ENCODE measurements at regions not wholly inside any gene's neighbourhood (a gene's known extent, or its start where the extent isn't known, plus 50 kb on each side); places are given as distances from the start of the nearest gene placed in this dataset.

DNA sequence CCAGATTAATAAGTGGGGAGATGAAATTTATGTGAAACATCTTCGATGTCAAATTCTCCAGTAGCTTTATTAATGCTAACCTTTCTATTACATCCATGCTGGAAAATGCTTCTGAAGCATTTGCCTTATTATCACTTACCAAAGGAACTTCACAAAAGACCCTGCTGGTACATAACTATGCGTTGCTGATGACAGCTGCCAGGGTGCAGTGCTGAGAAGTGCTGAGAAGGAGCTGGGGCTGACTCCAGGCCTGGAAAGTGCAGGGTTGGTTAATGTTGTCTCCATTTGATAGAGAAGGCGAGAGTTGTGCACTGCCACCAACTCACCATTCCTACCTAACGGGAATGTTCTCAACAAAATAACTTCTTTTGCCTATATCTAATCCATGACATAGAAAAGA is 736.0 kb upstream of the NR2F2 start:
- DNase-seq: no peak

DNA sequence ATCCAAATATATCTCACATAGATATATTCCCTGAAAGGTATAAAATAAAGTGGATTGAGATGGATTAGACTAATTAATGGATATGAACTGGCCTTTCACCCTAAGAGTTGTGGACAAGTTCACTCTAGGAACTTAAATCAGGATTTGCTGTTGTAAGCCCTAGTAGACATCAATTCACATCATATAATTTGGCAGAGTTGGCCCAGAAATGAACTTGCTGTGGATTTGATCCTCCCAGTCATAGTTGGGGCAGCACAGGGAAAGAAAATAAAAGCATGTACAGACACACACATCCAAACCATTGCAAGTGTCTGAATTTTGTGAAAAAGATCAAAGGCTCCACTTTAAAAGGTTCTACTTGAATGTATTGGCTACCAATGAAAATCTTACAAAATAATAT is 734.7 kb upstream of the NR2F2 start:
- DNase-seq: no peak

DNA sequence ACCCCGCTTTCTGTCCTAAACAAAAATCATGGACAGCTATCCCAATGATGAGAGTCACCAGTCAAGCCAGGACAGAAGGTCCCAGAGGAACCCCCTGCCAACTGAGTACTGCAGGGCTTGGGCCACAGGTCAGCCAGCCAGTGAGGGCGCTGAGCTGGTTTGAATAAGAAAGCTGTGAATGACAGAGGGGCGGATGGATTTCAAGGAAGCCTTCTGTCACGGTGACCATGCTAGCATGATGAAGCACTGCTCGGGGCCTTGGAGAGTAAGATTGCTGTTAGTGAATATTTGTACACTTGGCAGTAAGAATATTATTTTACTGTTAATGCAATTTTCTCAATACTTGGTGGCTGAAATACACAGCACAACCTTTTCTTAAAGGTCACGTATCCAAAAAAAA is 734.0 kb upstream of the NR2F2 start:
- DNase-seq: no peak

DNA sequence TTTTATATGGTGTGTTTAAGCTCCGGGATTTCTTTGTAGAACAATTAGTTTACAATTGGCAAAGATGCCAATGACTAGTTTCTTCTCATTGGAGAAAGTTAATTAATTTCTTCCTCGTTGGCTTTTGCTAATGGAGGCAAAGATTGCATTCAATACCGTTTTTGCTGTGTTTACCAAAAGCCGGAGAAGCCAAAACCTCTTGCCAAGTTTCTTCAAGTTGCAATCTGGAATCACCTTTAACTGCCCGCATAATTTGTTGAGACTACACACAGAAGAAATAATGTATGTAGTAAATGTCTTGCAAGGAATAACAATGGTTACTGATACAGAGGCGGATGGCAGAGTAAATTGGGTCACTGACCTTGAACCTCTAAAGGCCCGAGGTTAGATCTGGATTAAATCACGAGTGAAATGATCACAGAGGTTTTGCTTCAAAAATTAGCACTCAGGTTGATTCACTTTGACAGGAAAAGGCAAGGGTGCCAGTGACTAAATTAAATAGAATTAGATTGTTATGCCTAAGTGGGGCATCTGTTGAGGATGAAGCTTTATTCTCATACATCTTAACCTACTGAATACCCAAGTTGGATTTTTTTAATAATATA is 732.1 kb upstream of the NR2F2 start:
- DNase-seq: no peak

DNA sequence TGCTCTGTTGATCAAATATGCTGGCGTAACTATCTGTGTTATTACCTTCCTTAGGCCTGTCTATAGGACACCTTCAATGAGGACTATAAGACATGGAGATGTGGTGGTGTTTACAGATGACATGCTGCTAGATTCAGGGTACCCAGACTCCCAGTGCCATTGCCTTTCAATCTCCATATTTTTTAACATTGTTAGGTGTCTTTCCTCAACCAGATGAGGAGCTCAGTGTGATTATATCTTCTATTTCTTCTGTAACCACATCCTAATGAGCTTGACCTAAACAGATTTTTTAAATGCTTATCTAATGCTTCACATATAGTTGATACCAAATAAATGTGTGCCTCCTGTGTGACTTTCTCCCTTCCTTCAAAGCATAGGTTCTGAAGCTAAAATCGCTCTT is 730.1 kb upstream of the NR2F2 start:
- DNase-seq: no peak

DNA sequence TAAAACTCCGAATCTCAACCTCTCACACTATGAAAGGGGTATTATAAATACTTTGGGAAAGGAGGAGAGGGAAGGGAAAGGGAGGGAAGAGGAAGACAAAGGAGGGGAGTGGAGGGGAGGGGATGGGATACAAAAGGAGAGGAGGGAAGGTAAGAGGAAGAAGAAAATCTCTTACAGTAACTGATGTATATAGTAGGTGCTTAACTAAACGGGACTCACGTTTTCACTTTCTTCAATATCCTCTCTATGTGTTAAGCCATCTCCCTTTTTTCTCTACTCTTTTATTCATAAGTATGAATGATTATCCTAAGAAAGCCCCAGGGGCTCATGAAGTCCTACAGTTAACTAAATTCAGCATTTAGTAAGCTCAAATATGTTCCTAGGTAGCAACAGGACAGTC is 729.6 kb upstream of the NR2F2 start:
- DNase-seq: no peak

DNA sequence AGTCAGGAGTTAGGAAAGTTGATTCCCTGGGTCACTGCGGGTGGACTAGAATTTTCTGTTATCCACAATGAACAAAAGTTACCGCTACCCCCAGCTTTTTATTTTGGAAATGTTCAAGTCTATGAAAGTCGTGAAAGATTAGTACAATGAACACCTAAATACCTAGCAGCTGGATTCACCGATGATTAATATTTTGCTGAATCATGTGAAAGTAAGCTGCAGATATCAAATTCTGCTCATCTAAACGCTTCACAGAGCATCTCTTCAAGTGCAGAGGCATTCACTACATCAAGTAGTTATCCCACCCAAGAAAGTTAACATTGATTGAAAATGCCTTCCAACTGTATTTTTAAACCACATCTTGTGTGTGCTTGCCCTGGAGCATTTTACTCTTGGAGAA is 729.0 kb upstream of the NR2F2 start:
- no peak for DNase-seq

DNA sequence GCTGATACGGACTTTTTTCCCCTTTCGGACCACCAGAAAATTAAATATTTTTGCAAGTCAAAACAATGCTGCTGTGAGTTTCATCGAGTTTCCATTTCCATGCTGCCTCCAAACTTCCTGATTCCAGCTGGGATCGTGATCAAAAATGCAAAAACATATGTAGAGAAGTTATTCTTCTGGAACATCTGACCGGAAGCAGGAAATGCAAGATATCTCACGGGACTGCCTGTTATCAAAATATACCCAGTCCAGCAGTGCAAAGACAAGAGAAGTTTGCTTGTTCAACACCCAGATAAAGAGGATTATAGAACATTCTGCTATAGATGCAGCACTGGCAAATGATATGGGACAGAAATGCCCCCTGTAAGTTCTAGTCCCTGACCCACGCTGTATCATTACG is 726.7 kb upstream of the NR2F2 start:
- DNase-seq: no peak

DNA sequence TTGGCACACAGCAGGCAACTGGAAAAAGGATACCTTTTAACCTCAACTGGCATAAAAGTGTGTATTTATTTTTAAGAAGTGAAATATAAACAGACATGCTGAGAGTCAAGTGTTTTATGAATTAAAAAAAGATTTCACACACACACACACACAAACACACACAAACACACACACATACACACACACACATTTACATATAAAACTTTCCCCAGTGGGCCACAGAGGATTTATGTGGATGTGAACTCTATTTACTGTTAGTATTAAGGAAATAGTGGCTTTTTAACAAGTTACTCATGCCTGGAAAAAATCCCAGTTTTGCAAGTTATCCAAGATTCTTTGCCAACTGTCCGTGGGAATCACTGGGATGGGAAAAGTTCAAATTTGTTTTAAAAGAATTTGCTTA is 725.9 kb upstream of the NR2F2 start:
- DNase-seq: no peak

DNA sequence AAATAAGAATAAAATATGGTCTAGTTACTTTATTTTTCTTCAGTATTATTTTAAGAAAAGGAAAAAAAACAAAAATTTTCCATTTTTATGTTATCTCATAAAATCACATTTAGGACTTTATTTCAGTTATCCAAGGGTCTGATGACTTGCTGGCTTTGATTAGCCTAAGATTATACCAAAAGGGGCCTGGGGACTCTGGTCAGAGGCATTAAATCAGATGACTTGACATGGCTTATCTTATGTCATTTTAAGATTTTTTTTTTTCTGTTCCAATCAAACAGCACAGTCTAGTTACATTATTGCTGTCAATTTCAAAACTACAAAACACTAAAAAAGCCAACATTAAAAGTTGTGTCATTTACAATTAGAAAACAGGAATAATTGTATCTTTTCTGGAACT is 725.4 kb upstream of the NR2F2 start:
- no peak for DNase-seq

DNA sequence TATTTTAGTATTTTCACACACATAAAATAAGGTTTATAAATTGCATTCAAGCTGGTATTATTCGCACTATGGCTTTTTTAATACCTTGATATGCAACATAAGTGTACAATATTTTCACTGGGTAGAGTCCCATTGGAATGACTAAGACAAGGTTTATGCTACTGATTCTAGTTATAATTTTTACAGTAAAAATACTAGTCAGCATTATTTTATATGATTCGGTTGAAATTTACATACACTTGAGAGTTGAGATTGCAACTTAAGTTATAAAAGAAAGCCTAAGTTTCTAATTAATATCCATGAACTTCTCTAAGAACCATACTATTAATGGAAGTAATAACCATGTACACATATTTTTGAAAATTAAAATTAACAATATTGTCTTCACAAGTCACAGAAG is 723.9 kb upstream of the NR2F2 start:
- no peak for DNase-seq

DNA sequence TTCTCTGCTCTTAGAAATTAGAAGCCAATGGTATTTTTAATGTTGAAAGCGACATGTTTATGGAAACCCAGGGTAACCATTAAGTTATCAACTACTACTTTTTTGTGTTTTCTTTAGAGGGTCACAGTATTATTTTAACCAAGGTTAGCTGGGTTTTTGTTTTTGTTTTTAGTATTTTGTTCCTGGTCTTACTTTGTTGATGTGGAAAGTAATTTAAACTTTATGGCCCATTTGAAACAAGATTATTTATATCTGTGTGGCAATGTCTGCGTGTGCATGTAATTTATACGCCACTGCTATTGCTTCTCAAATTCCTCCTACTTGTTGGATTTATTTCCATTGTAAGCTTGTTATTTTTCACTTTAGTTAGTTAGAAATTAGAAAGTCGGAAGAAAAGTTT is 722.1 kb upstream of the NR2F2 start:
- DNase-seq: no peak

DNA sequence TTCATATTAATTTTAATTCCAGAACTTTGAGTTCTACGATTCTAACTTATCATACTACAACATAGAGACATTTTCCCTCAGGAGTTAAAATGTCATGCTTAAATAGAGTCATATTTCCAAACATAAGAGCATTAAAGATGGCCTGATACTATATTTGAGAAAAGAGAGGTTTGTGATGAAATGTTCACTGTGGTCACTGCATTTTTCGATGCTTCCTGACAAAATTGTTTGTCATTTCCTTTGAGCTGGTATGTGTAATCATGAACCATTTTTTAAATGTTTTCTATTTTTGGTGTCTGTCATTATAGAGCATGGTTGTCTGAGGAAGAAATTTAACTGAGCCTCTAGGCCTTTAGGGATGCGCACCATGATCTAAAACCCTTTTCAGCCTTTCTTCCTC is 721.4 kb upstream of the NR2F2 start:
- no peak for DNase-seq

DNA sequence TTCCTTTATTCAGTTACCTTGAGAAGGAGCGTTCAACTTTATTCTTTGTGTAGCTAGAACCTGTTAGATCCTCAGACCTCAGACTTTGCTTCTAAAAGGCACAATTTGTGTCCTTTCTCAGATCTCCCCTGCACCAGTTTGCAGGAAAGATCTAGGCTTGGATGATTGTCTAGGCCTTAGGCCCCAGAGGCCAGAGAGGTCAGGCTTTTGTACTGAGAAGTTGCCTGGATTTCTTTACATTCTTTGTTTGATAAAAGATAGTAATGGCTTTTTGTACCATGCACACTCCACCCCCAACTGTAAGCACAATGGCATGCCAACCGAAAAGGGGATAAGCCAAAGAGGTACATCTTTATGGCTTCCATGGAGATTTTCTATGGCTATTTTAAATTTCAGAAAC is 719.6 kb upstream of the NR2F2 start:
- DNase-seq: no peak

DNA sequence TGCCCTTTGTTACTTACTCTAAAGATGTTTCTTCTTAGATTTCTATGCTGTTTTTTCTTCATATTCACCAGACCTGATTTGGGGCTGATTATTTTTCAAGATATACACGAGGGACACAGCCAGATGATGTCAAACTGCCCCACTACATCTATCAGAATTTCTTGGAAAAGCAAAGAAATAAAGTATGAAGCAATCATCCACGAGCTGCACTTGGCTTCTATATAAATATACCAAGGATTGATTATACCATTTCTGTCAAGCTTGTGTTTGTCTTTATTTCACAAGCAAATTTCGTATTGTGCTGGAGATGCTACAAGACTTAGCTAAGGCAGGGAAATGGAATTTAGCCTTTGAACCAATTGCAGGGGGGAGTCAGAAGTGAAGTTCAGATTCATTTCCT is 715.1 kb upstream of the NR2F2 start:
- no peak for DNase-seq

DNA sequence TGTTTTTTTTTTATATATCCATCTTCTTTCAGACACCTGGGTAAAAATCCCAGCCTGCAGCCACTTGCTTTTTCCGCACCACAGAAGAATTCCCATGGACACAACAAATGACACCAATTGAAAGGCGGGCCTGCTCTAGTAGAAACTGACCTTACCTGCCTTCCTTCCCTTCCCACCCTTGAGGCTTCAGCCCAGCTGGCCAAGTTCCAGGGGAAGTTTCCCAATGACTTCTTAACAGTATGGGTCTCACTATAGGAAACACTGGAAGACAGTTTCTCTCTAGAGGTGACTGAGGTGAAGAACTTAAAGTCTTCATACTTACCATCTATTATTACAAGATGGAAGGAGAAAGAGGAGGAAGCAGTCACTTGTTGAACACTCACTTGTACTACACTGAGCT is 714.2 kb upstream of the NR2F2 start:
- no peak for DNase-seq

DNA sequence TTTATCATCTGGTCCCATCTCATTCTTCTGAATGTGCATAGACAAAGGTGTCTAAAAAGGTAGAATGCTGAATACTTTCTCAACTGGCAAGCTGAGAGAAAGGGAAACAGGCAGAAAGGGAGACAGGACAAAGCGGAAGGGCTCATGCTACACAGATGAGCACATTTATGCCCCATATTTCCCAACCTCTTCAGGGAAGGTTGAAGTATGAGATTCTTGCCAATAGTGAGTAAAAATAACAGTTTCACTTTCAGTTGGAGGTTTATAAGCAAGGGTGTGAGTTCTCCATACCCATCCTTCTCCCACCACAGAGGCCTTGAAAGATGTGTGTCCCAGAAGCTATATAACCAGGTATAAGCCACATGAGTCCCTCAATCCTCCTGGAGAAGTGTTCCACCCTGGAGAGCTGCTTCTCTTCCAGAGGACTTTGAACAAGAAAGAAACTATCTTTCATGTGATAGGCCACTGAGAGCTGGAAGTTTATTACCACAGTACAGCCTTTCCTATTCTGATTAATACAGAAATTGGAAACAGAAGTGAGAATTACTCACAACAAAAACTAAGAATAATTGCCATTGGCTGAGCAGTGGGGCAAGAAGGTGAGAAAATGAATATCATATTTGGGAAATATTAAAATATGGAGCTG is 709.4 kb upstream of the NR2F2 start:
- DNase-seq: no peak

DNA sequence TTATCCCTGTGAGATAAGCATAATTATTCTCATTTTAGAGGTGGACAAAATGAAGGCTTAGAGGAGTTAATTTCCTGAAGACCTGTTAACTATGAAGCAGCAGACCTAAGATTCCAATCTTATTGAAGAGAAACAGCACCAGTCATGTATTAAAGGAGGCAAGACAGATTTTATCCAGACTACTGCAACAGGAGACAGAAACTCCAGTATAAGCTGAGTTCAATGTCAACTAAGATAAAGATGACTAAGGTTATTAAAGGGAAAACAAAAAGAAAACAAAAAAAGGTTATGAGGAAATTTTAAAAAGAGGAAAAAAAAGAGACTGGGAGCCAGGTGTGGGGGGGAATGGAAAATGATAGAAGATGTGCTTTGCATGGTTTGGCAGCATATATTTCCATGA is 707.7 kb upstream of the NR2F2 start:
- no peak for DNase-seq

DNA sequence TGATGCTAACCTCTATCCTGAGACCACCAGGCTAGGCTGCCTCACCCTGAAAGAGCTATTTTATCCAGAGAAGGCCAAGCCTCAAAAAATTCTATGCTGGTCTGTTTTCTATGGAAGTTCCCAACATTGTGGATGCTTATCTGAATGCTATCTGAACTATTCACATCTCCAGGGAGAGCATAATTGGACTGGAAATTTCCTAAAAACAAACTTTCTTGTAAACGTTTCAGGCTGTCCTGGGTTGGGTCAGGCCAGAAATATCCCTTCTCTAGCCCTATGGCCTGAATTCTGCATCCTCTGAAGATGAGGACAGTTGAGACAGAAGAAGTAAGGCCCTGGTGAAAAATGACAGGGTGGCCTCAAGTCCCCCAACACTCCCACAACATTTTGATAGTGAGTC is 706.4 kb upstream of the NR2F2 start:
- DNase-seq: no peak

DNA sequence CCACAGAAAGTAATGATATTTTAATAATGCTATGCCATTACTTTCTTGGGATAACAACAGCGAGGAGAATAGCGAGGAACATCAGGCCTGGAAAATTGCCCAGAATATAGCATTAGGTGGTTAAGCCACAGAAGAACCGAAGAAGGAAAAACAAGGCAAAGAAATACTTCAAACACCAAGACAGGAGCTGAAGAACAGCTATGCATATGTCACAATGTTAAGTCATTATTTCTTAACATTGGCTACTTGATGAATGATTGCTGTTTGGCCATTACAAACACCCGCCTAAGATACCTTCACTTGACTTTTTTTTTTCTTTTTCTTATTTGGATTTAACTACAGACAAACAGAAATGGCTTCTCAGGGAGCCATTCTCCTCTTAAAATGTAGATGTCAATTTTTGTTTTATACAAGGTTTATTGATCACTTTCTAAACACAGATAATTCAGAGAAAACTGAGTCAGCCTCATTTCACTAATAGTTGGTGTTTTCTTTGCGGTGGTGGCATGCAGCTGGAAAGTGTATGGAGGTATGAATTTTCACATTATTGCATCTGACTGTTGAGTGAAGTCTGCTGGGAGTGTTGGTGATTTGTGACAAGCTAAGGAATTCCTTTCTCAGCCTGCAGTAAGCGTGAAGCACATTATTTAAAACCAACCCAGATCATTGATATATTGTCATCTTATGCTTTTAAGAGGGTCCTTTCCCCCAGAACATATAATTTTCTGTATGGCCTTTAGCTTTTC is 705.7 kb upstream of the NR2F2 start:
- no peak for DNase-seq

DNA sequence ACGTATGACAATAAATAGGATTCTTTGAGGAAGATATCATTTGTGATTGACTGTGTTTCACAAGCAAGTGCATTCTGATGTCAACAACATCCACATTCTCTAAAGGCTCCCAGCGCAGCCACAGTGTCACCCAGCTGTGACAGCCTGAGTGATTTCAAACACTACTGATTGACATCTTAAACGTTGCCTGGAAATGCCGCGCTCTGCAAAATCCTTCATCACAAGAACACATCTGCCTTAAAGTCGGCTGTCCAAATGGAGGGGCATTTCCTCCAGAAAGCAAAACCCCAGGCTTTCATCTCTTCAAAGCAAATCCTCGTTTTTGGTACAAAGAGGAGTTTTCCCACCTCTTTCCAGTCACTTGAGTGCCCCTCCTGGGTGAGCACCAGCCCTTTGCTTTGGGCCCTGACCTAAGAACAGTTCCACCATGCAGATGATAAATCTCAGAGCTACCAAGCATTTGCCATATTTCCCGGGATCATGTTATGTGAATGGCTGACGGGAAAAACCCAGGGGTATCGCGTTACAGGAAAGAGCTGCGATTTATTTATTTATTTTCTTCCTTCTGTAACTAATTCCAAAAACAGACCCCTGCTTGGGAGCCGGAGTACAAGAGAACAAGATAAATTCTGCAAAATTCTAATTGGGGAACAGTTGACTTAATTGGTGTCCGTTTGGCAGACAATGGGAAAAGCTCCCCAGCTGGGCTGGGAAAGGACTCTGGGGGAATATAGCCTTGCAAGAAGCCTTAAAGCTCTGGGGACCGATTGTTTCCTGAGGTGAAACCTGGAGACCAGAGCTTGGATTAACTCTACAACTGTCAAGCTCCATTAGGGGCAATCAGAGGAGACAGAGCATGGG is 703.8 kb upstream of the NR2F2 start:
- DNase-seq: no peak

DNA sequence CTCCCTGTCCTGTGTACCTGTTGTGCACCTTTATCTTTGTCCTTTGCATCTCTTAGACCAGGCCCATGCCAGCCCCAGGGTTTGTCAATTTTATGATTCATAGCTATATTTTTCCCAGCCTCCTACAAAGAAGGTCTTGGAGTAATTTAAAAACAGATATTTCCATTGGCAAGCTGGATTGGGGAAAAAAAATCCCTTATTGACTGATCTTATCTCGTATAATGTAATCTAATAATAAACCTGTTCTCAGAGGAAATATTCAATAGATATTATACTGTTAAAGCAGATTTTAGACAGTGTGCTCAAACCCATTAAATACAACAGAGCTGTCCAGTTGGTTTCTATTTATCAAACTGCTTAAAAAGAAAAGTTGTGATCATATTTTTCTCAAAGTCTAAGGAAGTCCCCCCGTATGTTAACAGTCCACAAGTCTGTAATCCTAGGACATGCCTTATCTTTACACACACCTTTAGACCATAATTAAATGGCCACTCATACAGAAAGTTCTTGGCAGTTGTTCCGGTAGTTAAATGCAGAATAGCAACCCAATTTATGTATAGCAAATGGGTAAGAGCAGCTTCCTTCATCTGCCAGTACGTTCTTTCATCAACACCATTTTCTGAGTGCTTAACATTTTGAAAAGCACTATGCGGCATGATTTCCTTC is 700.9 kb upstream of the NR2F2 start:
- DNase-seq: no peak

DNA sequence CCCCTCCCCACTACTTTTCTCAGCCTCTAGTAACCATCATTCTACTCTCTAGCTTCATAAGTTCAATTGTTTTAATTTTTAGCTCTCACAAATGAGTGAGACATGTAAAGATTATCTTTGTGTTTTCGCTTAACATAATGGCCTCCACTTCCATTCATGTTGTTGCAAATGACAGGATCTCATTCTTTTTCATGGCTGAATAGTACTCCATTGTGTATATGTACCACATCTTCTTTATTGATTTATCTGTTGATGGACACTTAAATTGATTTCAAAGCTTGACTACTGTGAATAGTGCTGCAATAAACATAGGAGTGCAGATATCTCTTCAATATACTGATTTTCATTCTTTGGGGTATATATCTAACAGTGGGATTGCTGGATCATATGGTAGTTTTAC is 699.8 kb upstream of the NR2F2 start:
- no peak for DNase-seq
